WERI-Rb-1 (cell line): ENCODE measurements at regions not wholly inside any gene's neighbourhood (a gene's known extent, or its start where the extent isn't known, plus 50 kb on each side); places are given as distances from the start of the nearest gene placed in this dataset.
"Not testable (repeated sequence)": the region's sequence is repeated elsewhere in the genome, so short reads cannot be mapped to it uniquely, and the experiment has no call there.

ENCODE experiments used
- DNase-seq: peaks from one replicate; pipeline ENCODE4 v3.0.0-alpha.2; 2020
- H3K27ac ChIP-seq: fragments of 250-450 bp; sonication (Bioruptor Pico); 2 replicates; pipeline ENCODE4 v1.5.1; 2020; ENCODE audit warnings: mild to moderate bottlenecking, moderate library complexity
- H3K27me3 ChIP-seq: fragments of 250-450 bp; sonication (Bioruptor Pico); 2 replicates; pipeline ENCODE4 v1.5.1; 2021; ENCODE audit warnings: mild to moderate bottlenecking, low read depth, moderate library complexity; ENCODE audit not compliant: insufficient read depth, severe bottlenecking
- H3K36me3 ChIP-seq: fragments of 250-450 bp; sonication (Bioruptor Pico); 2 replicates; pipeline ENCODE4 v1.5.1; 2020; ENCODE audit warnings: mild to moderate bottlenecking, moderate library complexity
- H3K4me3 ChIP-seq: 2 replicates; pipeline ENCODE4 v1.5.1; 2011; ENCODE audit warnings: low read depth, mild to moderate bottlenecking, control low read depth, low read length
- H3K9me3 ChIP-seq: fragments of 250-450 bp; sonication (Bioruptor Pico); 2 replicates; pipeline ENCODE4 v1.5.1; 2021; ENCODE audit warnings: mild to moderate bottlenecking, moderate library complexity; ENCODE audit not compliant: severe bottlenecking
- CTCF ChIP-seq: IDR thresholded peaks from 2 replicates; pipeline ENCODE4 v1.5.1; 2011; ENCODE audit warnings: low read depth, mild to moderate bottlenecking, control low read depth, inconsistent platforms, low read length

GRCh38 chr4:18180122-18180521, 158.6 kb upstream of the LCORL start:
- DNase-seq: no peak
- Histone ChIP-seq H3K9me3 (peaks cover 7% of the 10 kb centered on the region), H3K36me3 (no peaks in the 10 kb centered on the region), H3K27ac (no peak overlapping the region), H3K4me3 (no peak overlapping the region), H3K27me3 (no peaks in the 10 kb centered on the region)
- TF ChIP-seq CTCF: no peak

GRCh38 chr4:18171896-18172295, 150.3 kb upstream of the LCORL start:
- Histone ChIP-seq H3K27ac (no peak overlapping the region), H3K27me3 (no peaks in the 10 kb centered on the region), H3K4me3 (no peak overlapping the region), H3K9me3 (peaks cover 3% of the 10 kb centered on the region), H3K36me3 (no peaks in the 10 kb centered on the region)
- TF ChIP-seq CTCF: no peak
- no peak for DNase-seq

- Histone ChIP-seq H3K27ac (no peak overlapping the region), H3K9me3 (no peaks in the 10 kb centered on the region), H3K36me3 (no peaks in the 10 kb centered on the region), H3K27me3 (no peaks in the 10 kb centered on the region), H3K4me3 (no peak overlapping the region)
- DNase-seq: no peak
- TF ChIP-seq CTCF: no peak
Observed at GRCh38 chr4:18167831-18168230, 146.3 kb upstream of the LCORL start.

GRCh38 chr4:18166925-18167324, 145.4 kb upstream of the LCORL start:
- H3K4me3 ChIP-seq: no peak overlapping the region
- H3K27ac ChIP-seq: no peak overlapping the region
- H3K9me3 ChIP-seq: no peaks in the 10 kb centered on the region
- no peaks in the 10 kb centered on the region for H3K36me3 ChIP-seq
- TF ChIP-seq CTCF: no peak
- H3K27me3 ChIP-seq: no peaks in the 10 kb centered on the region
- no peak for DNase-seq

- no peaks in the 10 kb centered on the region for H3K27me3 ChIP-seq
- H3K36me3 ChIP-seq: no peaks in the 10 kb centered on the region
- no peaks in the 10 kb centered on the region for H3K9me3 ChIP-seq
- no peak for TF ChIP-seq CTCF
- DNase-seq: no peak
- H3K4me3 ChIP-seq: no peak overlapping the region
- no peak overlapping the region for H3K27ac ChIP-seq
Observed at GRCh38 chr4:18162453-18162852, 140.9 kb upstream of the LCORL start.

- H3K27ac ChIP-seq, DNase-seq, H3K27me3 ChIP-seq, H3K4me3 ChIP-seq, H3K9me3 ChIP-seq, H3K36me3 ChIP-seq: not testable (repeated sequence)
Observed at GRCh38 chr4:18159117-18159912, 137.8 kb upstream of the LCORL start.
